ENCODE measurements at regions not wholly inside any gene's neighbourhood (a gene's known extent, or its start where the extent isn't known, plus 50 kb on each side); places are given as distances from the start of the nearest gene placed in this dataset.

GRCh38 chr3:107235193-107235927 is 141.9 kb upstream of the CCDC54 start:
- Mint-ChIP-seq H3K4me3 (ENCODE audit: unreplicated experiment) (peak overlapping the region; percentile 70), H3K27me3 (ENCODE audit: unreplicated experiment) (peaks cover 7% of the 10 kb centered on the region), H3K27ac (ENCODE audit: unreplicated experiment) (peak overlapping the region; percentile 9), H3K4me1 (ENCODE audit: low read depth, unreplicated experiment) (peaks cover 19% of the 10 kb centered on the region), H3K9me3 (ENCODE audit: unreplicated experiment) (peaks cover 1% of the 10 kb centered on the region), H3K36me3 (ENCODE audit: unreplicated experiment) (no peaks in the 10 kb centered on the region)
- peak; percentile 62 for DNase-seq
- no peak for TF ChIP-seq CTCF (IDR thresholded peaks at IDR 0.05; ENCODE audit: partially characterized antibody, unreplicated experiment)

- Mint-ChIP-seq H3K4me3 (ENCODE audit: unreplicated experiment) (peak overlapping the region; percentile 70), H3K4me1 (ENCODE audit: low read depth, unreplicated experiment) (peaks cover 19% of the 10 kb centered on the region), H3K9me3 (ENCODE audit: unreplicated experiment) (peaks cover 1% of the 10 kb centered on the region), H3K36me3 (ENCODE audit: unreplicated experiment) (no peaks in the 10 kb centered on the region), H3K27me3 (ENCODE audit: unreplicated experiment) (peaks cover 7% of the 10 kb centered on the region), H3K27ac (ENCODE audit: unreplicated experiment) (peak overlapping the region; percentile 9)
- DNase-seq = no peak
- TF ChIP-seq CTCF (IDR thresholded peaks at IDR 0.05; ENCODE audit: partially characterized antibody, unreplicated experiment) = peak; percentile 95
Observed at GRCh38 chr3:107235928-107236315, 141.3 kb upstream of the CCDC54 start.

- Mint-ChIP-seq H3K27ac (ENCODE audit: unreplicated experiment) (no peak overlapping the region), H3K9me3 (ENCODE audit: unreplicated experiment) (peaks cover 3% of the 10 kb centered on the region), H3K36me3 (ENCODE audit: unreplicated experiment) (no peaks in the 10 kb centered on the region), H3K4me3 (ENCODE audit: unreplicated experiment) (no peak overlapping the region), H3K27me3 (ENCODE audit: unreplicated experiment) (peaks cover 7% of the 10 kb centered on the region), H3K4me1 (ENCODE audit: low read depth, unreplicated experiment) (peaks cover 19% of the 10 kb centered on the region)
- no peak for DNase-seq
- TF ChIP-seq CTCF (IDR thresholded peaks at IDR 0.05; ENCODE audit: partially characterized antibody, unreplicated experiment) = no peak
Observed at GRCh38 chr3:107236655-107237337, 140.4 kb upstream of the CCDC54 start.

- TF ChIP-seq CTCF (IDR thresholded peaks at IDR 0.05; ENCODE audit: partially characterized antibody, unreplicated experiment) = no peak
- no peak for DNase-seq
- Mint-ChIP-seq H3K27me3 (ENCODE audit: unreplicated experiment) (peaks cover 3% of the 10 kb centered on the region), H3K36me3 (ENCODE audit: unreplicated experiment) (no peaks in the 10 kb centered on the region), H3K27ac (ENCODE audit: unreplicated experiment) (no peak overlapping the region), H3K9me3 (ENCODE audit: unreplicated experiment) (peaks cover 3% of the 10 kb centered on the region), H3K4me3 (ENCODE audit: unreplicated experiment) (no peak overlapping the region), H3K4me1 (ENCODE audit: low read depth, unreplicated experiment) (peaks cover 24% of the 10 kb centered on the region)
Observed at GRCh38 chr3:107238787-107239186, 138.5 kb upstream of the CCDC54 start.

GRCh38 chr3:107239703-107240102 is 137.5 kb upstream of the CCDC54 start:
- no peaks in the 10 kb centered on the region for H3K27me3 Mint-ChIP-seq (ENCODE audit: unreplicated experiment)
- H3K27ac Mint-ChIP-seq (ENCODE audit: unreplicated experiment) = no peak overlapping the region
- H3K9me3 Mint-ChIP-seq (ENCODE audit: unreplicated experiment) = peaks cover 2% of the 10 kb centered on the region

More at GRCh38 chr3:107239703-107240102, 137.5 kb upstream of the CCDC54 start:
- TF ChIP-seq CTCF (IDR thresholded peaks at IDR 0.05; ENCODE audit: partially characterized antibody, unreplicated experiment) = no peak
- H3K4me3 Mint-ChIP-seq (ENCODE audit: unreplicated experiment) = peak overlapping the region; percentile 60
- no peaks in the 10 kb centered on the region for H3K36me3 Mint-ChIP-seq (ENCODE audit: unreplicated experiment)
- DNase-seq = no peak
- peaks cover 22% of the 10 kb centered on the region for H3K4me1 Mint-ChIP-seq (ENCODE audit: low read depth, unreplicated experiment)

All from glutamatergic neuron (in vitro differentiated cells).